ENCODE measurements at regions not wholly inside any gene's neighbourhood (a gene's known extent, or its start where the extent isn't known, plus 50 kb on each side); places are given as distances from the start of the nearest gene placed in this dataset.
"Not testable (repeated sequence)": the region's sequence is repeated elsewhere in the genome, so short reads cannot be mapped to it uniquely, and the experiment has no call there.

- Histone ChIP-seq H3K27ac (no peak overlapping the region), H3K4me3 (no peak overlapping the region), H3K4me1 (no peaks in the 10 kb centered on the region), H3K36me3 (no peaks in the 10 kb centered on the region), H3K9me3 (no peaks in the 10 kb centered on the region), H3K27me3 (no peaks in the 10 kb centered on the region)
- TF ChIP-seq CTCF (IDR thresholded peaks at IDR 0.05): no peak
- no peak for TF ChIP-seq POLR2A (IDR thresholded peaks at IDR 0.05)
- no peak for DNase-seq
These were observed 61.9 kb upstream of the ADGRL2 start for GRCh38 chr1:81738875-81739274.

- Histone ChIP-seq H3K4me3 (no peak overlapping the region), H3K27ac (no peak overlapping the region), H3K36me3 (no peaks in the 10 kb centered on the region), H3K4me1 (no peaks in the 10 kb centered on the region), H3K27me3 (no peaks in the 10 kb centered on the region), H3K9me3 (no peaks in the 10 kb centered on the region)
- TF ChIP-seq CTCF (IDR thresholded peaks at IDR 0.05): no peak
- no peak for TF ChIP-seq POLR2A (IDR thresholded peaks at IDR 0.05)
- no peak for DNase-seq
These were observed 67.3 kb upstream of the ADGRL2 start for GRCh38 chr1:81733480-81733879.

- TF ChIP-seq POLR2A (IDR thresholded peaks at IDR 0.05): no peak
- no peak for TF ChIP-seq CTCF (IDR thresholded peaks at IDR 0.05)
- H3K4me3 ChIP-seq: no peak overlapping the region
- DNase-seq: no peak
- H3K27me3 ChIP-seq: no peaks in the 10 kb centered on the region
- no peaks in the 10 kb centered on the region for H3K36me3 ChIP-seq
- no peaks in the 10 kb centered on the region for H3K9me3 ChIP-seq
- no peak overlapping the region for H3K27ac ChIP-seq
- no peaks in the 10 kb centered on the region for H3K4me1 ChIP-seq
These were observed 68.7 kb upstream of the ADGRL2 start for GRCh38 chr1:81731989-81732388.

- no peaks in the 10 kb centered on the region for H3K36me3 ChIP-seq
These were observed 69.9 kb upstream of the ADGRL2 start for GRCh38 chr1:81730881-81731280.

GRCh38 chr1:81730299-81730698 is 70.4 kb upstream of the ADGRL2 start:
- not testable (repeated sequence) for H3K4me3 ChIP-seq, DNase-seq, H3K4me1 ChIP-seq, H3K27ac ChIP-seq, H3K36me3 ChIP-seq, H3K27me3 ChIP-seq, H3K9me3 ChIP-seq

More at GRCh38 chr1:81730881-81731280, 69.9 kb upstream of the ADGRL2 start:
- TF ChIP-seq POLR2A (IDR thresholded peaks at IDR 0.05): no peak
- TF ChIP-seq CTCF (IDR thresholded peaks at IDR 0.05): no peak
- Histone ChIP-seq H3K4me1 (no peaks in the 10 kb centered on the region), H3K9me3 (no peaks in the 10 kb centered on the region), H3K4me3 (no peak overlapping the region), H3K27me3 (no peaks in the 10 kb centered on the region), H3K27ac (no peak overlapping the region)
- DNase-seq: no peak

- no peak overlapping the region for H3K4me3 ChIP-seq
These were observed 70.9 kb upstream of the ADGRL2 start for GRCh38 chr1:81729818-81730217.

More at GRCh38 chr1:81729818-81730217, 70.9 kb upstream of the ADGRL2 start:
- Histone ChIP-seq H3K36me3 (no peaks in the 10 kb centered on the region), H3K27ac (no peak overlapping the region), H3K27me3 (no peaks in the 10 kb centered on the region), H3K4me1 (no peaks in the 10 kb centered on the region), H3K9me3 (no peaks in the 10 kb centered on the region)
- no peak for DNase-seq
- no peak for TF ChIP-seq POLR2A (IDR thresholded peaks at IDR 0.05)
- TF ChIP-seq CTCF (IDR thresholded peaks at IDR 0.05): no peak
